ENCODE measurements at regions not wholly inside any gene's neighbourhood (a gene's known extent, or its start where the extent isn't known, plus 50 kb on each side); places are given as distances from the start of the nearest gene placed in this dataset.
A peak's percentile ranks its signal among the peaks of the same experiment; 100 is the strongest.

- Histone ChIP-seq H3K18ac (ENCODE audit: low read depth in 1 of 2, low read length in 2 of 2) (no peak overlapping the region), H3K4me1 (ENCODE audit: control insufficient read depth, insufficient read depth, low read depth, low read length) (peaks cover 5% of the 10 kb centered on the region), H2AK5ac (ENCODE audit: low read length, severe bottlenecking) (no peak overlapping the region), H3K9me3 (ENCODE audit: control insufficient read depth, low read length) (peaks cover 6% of the 10 kb centered on the region), H3K79me1 (replicated peaks; ENCODE audit: low read length, poor library complexity, severe bottlenecking) (no peaks in the 10 kb centered on the region), H2BK15ac (ENCODE audit: low read depth, poor library complexity, severe bottlenecking) (peak overlapping the region; percentile 9), H4K91ac (ENCODE audit: low read length) (no peak overlapping the region), H2BK5ac (ENCODE audit: low read depth, low read length, poor library complexity, severe bottlenecking) (no peak overlapping the region), H3K36me3 (ENCODE audit: control insufficient read depth in 1 of 2, insufficient read depth in 2 of 2, low read depth in 1 of 2, low read length in 2 of 2) (peaks cover 0 to 2% of the 10 kb centered on the region in 2 experiments), H3K14ac (ENCODE audit: low read length in 2 of 2) (no peak overlapping the region), H2BK120ac (ENCODE audit: low read depth, low read length) (no peak overlapping the region), H3K27ac (ENCODE audit: low read length, poor library complexity, severe bottlenecking) (no peak overlapping the region), H2AFZ (ENCODE audit: low read depth, low read length) (no peak overlapping the region), H3K4ac (ENCODE audit: low read depth in 1 of 2, low read length in 2 of 2) (no peak overlapping the region), H3K27me3 (ENCODE audit: control insufficient read depth in 1 of 2, insufficient read depth in 1 of 2, low read length in 2 of 2) (no peaks in the 10 kb centered on the region), H3K9ac (ENCODE audit: low read length) (no peak overlapping the region), H2BK12ac (ENCODE audit: low read length in 2 of 2) (no peak overlapping the region), H4K8ac (ENCODE audit: low read length) (no peak overlapping the region), H3K4me3 (ENCODE audit: insufficient read depth in 1 of 2, low read depth in 1 of 2, low read length in 2 of 2) (peak overlapping the region in 1 of 2 experiments; percentile 2), H3K4me2 (ENCODE audit: low read length, poor library complexity, severe bottlenecking) (no peak overlapping the region), H3K23ac (ENCODE audit: low read length in 2 of 2) (no peak overlapping the region)
- 88% methylated on average over 2 of the region's 4 CpGs for WGBS
- DNase-seq: no peak
These were observed 52.6 kb upstream of the EPS8L3 start for GRCh38 chr1:109816175-109816811.

GRCh38 chr1:109815809-109816174, 52.1 kb upstream of the EPS8L3 start:
- Histone ChIP-seq H3K79me1 (replicated peaks; ENCODE audit: low read length, poor library complexity, severe bottlenecking) (no peaks in the 10 kb centered on the region), H3K27ac (ENCODE audit: low read length, poor library complexity, severe bottlenecking) (no peak overlapping the region), H3K4me2 (ENCODE audit: low read length, poor library complexity, severe bottlenecking) (no peak overlapping the region), H3K4ac (ENCODE audit: low read depth in 1 of 2, low read length in 2 of 2) (no peak overlapping the region), H3K4me1 (ENCODE audit: control insufficient read depth, insufficient read depth, low read depth, low read length) (no peaks in the 10 kb centered on the region), H3K18ac (ENCODE audit: low read depth in 1 of 2, low read length in 2 of 2) (no peak overlapping the region), H3K36me3 (ENCODE audit: control insufficient read depth in 1 of 2, insufficient read depth in 2 of 2, low read depth in 1 of 2, low read length in 2 of 2) (peaks cover 0 to 2% of the 10 kb centered on the region in 2 experiments), H3K4me3 (ENCODE audit: insufficient read depth in 1 of 2, low read depth in 1 of 2, low read length in 2 of 2) (peak overlapping the region in 1 of 2 experiments; percentile 2), H2BK12ac (ENCODE audit: low read length in 2 of 2) (no peak overlapping the region), H2AK5ac (ENCODE audit: low read length, severe bottlenecking) (no peak overlapping the region), H2AFZ (ENCODE audit: low read depth, low read length) (no peak overlapping the region), H4K8ac (ENCODE audit: low read length) (peak overlapping the region; percentile 27), H4K91ac (ENCODE audit: low read length) (no peak overlapping the region), H2BK5ac (ENCODE audit: low read depth, low read length, poor library complexity, severe bottlenecking) (no peak overlapping the region), H2BK120ac (ENCODE audit: low read depth, low read length) (no peak overlapping the region), H2BK15ac (ENCODE audit: low read depth, poor library complexity, severe bottlenecking) (no peak overlapping the region), H3K14ac (ENCODE audit: low read length in 2 of 2) (no peak overlapping the region), H3K9ac (ENCODE audit: low read length) (no peak overlapping the region), H3K27me3 (ENCODE audit: control insufficient read depth in 1 of 2, insufficient read depth in 1 of 2, low read length in 2 of 2) (no peaks in the 10 kb centered on the region), H3K23ac (ENCODE audit: low read length in 2 of 2) (no peak overlapping the region), H3K9me3 (ENCODE audit: control insufficient read depth, low read length) (peaks cover 6% of the 10 kb centered on the region)
- WGBS: 88% methylated on average over 3 of the region's 3 CpGs
- no peak for DNase-seq

DNA sequence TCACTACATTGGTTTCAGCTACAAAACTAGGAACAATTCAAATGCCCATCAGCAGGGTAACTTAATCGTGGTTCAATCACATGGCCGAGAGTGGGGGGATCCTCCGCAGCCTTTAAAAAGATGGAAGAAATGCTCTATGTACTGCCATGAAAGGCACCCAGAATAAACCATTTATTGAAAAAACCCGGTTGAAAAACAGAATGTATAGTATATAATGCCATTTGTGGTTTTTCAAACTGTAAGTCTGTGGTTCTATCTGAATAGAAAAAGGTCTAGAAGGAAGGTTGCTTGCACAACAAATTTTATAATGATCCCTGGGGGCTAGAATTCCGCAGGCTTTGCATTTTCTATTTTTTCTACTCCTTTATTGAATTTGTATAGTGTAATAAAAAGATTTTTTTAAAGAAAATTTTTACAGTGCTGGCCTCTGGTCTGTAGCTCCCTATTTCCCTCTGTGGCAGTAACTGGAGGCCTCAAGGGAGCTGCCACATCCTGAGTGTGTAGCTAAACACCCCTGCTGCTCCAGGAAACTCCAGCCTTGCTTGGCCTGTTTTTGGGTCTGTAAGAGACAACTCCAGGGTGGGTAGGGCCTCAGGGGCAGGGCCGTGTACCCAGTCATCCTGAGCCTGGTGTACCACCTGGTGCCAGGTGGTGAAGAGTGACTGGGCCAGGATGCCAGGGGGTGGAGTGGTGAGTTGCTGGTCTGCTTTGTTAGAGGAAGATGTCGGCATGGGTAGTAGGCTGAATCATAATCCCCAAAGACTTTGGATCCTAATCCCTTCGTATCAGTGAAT, 51.5 kb upstream of the EPS8L3 start:
- Histone ChIP-seq H3K27ac (ENCODE audit: low read length, poor library complexity, severe bottlenecking) (no peak overlapping the region), H3K9me3 (ENCODE audit: control insufficient read depth, low read length) (peaks cover 6% of the 10 kb centered on the region), H3K14ac (ENCODE audit: low read length in 2 of 2) (no peak overlapping the region), H3K23ac (ENCODE audit: low read length in 2 of 2) (no peak overlapping the region), H3K36me3 (ENCODE audit: control insufficient read depth in 1 of 2, insufficient read depth in 2 of 2, low read depth in 1 of 2, low read length in 2 of 2) (peaks cover 0 to 2% of the 10 kb centered on the region in 2 experiments), H3K4ac (ENCODE audit: low read depth in 1 of 2, low read length in 2 of 2) (no peak overlapping the region), H2BK12ac (ENCODE audit: low read length in 2 of 2) (peak overlapping the region in 1 of 2 experiments; percentile 64), H2BK5ac (ENCODE audit: low read depth, low read length, poor library complexity, severe bottlenecking) (no peak overlapping the region), H2BK120ac (ENCODE audit: low read depth, low read length) (no peak overlapping the region), H4K91ac (ENCODE audit: low read length) (peak overlapping the region; percentile 32), H3K79me1 (replicated peaks; ENCODE audit: low read length, poor library complexity, severe bottlenecking) (no peaks in the 10 kb centered on the region), H2AK5ac (ENCODE audit: low read length, severe bottlenecking) (no peak overlapping the region), H3K27me3 (ENCODE audit: control insufficient read depth in 1 of 2, insufficient read depth in 1 of 2, low read length in 2 of 2) (no peaks in the 10 kb centered on the region), H3K18ac (ENCODE audit: low read depth in 1 of 2, low read length in 2 of 2) (peak overlapping the region; percentile 64 to 77), H2AFZ (ENCODE audit: low read depth, low read length) (no peak overlapping the region), H2BK15ac (ENCODE audit: low read depth, poor library complexity, severe bottlenecking) (no peak overlapping the region), H3K4me1 (ENCODE audit: control insufficient read depth, insufficient read depth, low read depth, low read length) (no peaks in the 10 kb centered on the region), H3K4me3 (ENCODE audit: insufficient read depth in 1 of 2, low read depth in 1 of 2, low read length in 2 of 2) (no peak overlapping the region), H3K9ac (ENCODE audit: low read length) (no peak overlapping the region), H3K4me2 (ENCODE audit: low read length, poor library complexity, severe bottlenecking) (no peak overlapping the region), H4K8ac (ENCODE audit: low read length) (no peak overlapping the region)
- 97% methylated on average over 7 of the region's 8 CpGs for WGBS
- no peak for DNase-seq

DNA sequence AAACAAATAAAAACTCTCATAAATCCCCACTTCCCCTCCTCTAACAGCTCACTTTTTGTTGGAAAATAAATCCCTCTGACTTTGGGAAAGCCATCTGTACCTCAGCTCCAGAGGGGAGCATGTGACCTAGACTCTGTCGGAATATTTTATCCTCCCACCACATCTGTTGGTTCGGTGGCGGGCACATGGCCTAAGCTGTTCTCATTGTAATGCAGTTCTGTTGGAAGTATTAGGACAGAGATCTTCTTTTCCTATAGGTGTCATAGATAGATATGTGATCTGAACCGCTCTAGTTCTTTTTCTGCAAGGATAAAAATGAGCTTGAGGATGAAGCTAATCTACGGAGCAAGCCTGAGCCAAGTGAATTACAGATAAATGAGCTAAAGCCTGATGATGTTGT, 50.5 kb upstream of the EPS8L3 start:
- Histone ChIP-seq H3K18ac (ENCODE audit: low read depth in 1 of 2, low read length in 2 of 2) (peak overlapping the region in 1 of 2 experiments; percentile 38), H4K91ac (ENCODE audit: low read length) (no peak overlapping the region), H3K79me1 (replicated peaks; ENCODE audit: low read length, poor library complexity, severe bottlenecking) (no peaks in the 10 kb centered on the region), H3K4ac (ENCODE audit: low read depth in 1 of 2, low read length in 2 of 2) (no peak overlapping the region), H3K14ac (ENCODE audit: low read length in 2 of 2) (no peak overlapping the region), H3K27me3 (ENCODE audit: control insufficient read depth in 1 of 2, insufficient read depth in 1 of 2, low read length in 2 of 2) (no peaks in the 10 kb centered on the region), H3K9me3 (ENCODE audit: control insufficient read depth, low read length) (peaks cover 6% of the 10 kb centered on the region), H2BK5ac (ENCODE audit: low read depth, low read length, poor library complexity, severe bottlenecking) (no peak overlapping the region), H2AK5ac (ENCODE audit: low read length, severe bottlenecking) (no peak overlapping the region), H3K4me2 (ENCODE audit: low read length, poor library complexity, severe bottlenecking) (no peak overlapping the region), H3K9ac (ENCODE audit: low read length) (no peak overlapping the region), H3K4me3 (ENCODE audit: insufficient read depth in 1 of 2, low read depth in 1 of 2, low read length in 2 of 2) (no peak overlapping the region), H3K23ac (ENCODE audit: low read length in 2 of 2) (no peak overlapping the region), H2AFZ (ENCODE audit: low read depth, low read length) (no peak overlapping the region), H3K36me3 (ENCODE audit: control insufficient read depth in 1 of 2, insufficient read depth in 2 of 2, low read depth in 1 of 2, low read length in 2 of 2) (peaks cover 0 to 2% of the 10 kb centered on the region in 2 experiments), H2BK120ac (ENCODE audit: low read depth, low read length) (no peak overlapping the region), H4K8ac (ENCODE audit: low read length) (no peak overlapping the region), H2BK15ac (ENCODE audit: low read depth, poor library complexity, severe bottlenecking) (no peak overlapping the region), H3K27ac (ENCODE audit: low read length, poor library complexity, severe bottlenecking) (no peak overlapping the region), H3K4me1 (ENCODE audit: control insufficient read depth, insufficient read depth, low read depth, low read length) (no peaks in the 10 kb centered on the region), H2BK12ac (ENCODE audit: low read length in 2 of 2) (no peak overlapping the region)
- 90% methylated on average over 4 of the region's 5 CpGs for WGBS
- no peak for DNase-seq
